Activated CD4-positive, alpha-beta T cell treated with anti-CD3 and anti-CD28 coated beads for 4 hours (primary cell): ENCODE measurements at regions not wholly inside any gene's neighbourhood (a gene's known extent, or its start where the extent isn't known, plus 50 kb on each side); places are given as distances from the start of the nearest gene placed in this dataset.

Source experiments
- DNase-seq, 2 donors: peaks; one replicate each; pipeline ENCODE4 v3.0.0-alpha.2; 2020

DNA sequence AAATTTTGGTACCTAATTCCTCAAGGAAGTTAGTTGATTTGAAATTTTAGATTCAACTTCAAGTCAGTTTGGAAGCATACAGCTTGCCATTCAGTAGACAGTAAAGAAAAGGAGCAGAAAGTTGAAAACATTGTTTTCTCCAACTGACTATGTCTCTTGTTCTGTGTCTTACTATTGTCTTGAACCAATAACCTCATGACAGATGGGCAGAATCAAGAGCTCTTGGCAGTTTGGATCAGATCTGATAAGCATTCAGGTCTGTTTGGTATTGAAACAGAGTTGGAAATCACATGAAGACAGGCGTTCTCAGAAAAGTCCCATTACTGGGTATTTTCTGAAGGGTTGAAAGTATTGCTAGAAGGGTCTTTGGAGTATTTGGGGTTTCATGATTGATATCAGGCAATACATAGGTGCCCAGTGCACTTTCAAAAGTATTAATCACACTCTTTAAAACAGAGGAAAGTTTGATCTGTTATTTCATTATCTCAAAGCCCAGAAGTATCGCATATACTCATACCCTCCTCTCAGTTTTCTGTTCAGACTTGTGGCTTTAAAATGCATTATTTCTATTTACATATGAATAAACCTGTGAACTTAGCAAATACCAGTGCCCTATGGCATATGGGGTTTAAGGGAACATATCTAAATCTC is 428.4 kb upstream of the ZEB2 start:
- DNase-seq, result no peak

DNA sequence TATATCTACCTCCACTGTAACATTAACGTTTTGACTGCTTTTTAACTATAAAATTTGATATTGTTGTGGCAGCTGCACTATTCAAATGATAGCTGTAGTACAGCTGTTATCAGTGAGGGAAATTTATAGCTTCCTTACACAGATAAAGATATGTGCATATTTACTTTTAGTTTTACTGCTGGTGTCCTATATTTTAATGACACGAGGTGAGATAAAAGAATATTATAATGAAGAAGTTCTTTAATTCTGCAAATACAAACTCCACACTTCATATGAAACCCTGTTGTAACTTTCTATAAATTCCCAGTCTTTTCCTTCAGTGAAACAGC is 427.8 kb upstream of the ZEB2 start:
- no peak for DNase-seq

DNA sequence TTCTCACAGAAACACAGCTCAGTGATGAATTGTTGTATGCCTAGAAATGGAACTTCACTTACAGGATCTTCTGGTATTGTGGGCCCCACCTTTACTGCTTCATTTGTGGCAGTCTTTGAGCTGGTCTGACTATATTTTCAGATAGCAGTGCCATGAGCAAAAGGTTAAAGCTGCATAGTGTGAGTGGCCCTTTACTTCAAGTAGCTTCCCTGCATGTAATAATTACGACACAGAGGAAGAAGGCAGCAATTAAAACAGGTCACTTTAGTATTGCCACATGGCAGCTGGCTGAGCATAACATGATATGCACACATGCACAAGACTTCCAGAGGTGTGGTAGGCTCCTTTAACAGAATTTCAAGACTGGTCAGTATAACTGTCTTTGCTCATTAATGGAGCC is 426.3 kb upstream of the ZEB2 start:
- DNase-seq, result no peak

DNA sequence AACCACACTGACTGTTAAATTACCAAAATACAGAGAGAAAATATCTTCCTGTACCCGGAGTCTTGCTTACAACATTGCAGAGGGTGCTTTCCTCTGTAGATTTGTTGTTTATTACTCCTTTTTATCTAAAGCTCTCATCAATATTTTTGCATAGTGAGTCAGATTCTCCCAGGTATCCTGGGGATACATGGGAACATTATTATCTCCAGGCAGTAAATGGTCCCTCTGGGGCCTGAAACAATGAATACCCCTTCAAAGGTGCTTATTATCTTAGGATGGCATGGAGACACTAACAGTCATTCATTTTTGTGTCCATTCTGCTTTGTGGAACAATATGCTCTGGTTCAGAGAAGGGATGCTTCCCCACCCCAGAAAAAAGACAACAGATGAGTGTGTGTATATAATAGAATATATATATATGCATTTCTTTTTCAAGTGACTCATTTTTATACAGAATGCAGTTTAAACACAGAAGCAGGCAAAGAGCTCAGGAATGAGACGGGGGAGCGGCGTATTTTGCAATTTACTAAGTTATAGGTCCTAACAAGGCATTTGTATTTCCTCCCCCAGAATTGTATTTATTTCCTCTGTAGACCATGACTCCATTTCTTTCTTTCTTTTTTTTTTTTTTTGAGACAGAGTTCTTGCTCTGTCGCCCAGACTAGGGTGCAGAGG is 424.8 kb upstream of the ZEB2 start:
- no peak for DNase-seq

DNA sequence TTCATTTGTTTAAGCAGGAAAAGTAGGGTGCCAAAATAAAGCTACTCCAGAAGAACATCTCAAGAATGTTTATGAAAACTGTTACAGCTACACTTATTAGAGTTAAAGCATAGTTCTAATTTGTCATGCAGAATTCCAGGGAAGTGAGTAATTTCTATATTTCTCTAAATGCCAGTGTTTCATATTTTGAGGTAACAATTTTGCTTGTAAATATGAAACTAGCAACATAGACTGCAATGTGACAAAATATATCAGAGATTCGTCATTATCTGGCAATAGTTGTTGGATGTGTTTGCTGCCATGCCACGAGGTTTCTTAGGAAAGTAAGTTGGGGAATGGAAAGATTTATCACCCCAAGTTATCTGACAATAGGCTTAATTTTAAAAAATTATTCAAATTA is 424.1 kb upstream of the ZEB2 start:
- no peak for DNase-seq

DNA sequence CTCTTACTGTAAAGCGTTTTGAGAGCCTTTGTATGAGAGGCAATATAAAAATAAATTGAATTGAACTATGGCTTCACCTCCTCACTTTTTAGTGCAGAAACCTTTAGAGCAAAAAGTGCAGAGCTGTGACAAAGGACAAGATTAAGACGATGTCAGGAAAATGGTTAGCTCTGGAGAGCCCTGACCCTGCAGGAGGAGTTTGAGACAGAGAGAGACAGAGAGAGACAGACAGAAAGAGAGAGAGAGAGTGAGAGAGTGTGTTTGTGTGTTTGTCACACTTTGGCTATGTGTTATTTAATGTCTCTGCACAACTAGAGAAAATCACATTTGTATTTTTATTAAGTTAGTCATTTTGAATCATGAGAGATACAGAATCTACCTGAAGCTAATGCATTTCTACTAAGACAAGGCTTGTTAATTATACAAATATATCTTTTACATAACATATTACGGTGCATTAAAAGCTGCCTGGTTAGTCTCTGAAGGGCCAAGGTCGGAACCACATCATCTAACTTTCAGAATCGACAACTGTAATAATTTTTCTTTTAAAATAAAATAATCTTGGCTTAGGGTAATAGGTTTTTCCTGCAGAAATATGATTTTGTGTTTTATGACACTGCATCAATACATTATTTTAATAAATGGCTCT is 423.5 kb upstream of the ZEB2 start:
- no peak for DNase-seq

DNA sequence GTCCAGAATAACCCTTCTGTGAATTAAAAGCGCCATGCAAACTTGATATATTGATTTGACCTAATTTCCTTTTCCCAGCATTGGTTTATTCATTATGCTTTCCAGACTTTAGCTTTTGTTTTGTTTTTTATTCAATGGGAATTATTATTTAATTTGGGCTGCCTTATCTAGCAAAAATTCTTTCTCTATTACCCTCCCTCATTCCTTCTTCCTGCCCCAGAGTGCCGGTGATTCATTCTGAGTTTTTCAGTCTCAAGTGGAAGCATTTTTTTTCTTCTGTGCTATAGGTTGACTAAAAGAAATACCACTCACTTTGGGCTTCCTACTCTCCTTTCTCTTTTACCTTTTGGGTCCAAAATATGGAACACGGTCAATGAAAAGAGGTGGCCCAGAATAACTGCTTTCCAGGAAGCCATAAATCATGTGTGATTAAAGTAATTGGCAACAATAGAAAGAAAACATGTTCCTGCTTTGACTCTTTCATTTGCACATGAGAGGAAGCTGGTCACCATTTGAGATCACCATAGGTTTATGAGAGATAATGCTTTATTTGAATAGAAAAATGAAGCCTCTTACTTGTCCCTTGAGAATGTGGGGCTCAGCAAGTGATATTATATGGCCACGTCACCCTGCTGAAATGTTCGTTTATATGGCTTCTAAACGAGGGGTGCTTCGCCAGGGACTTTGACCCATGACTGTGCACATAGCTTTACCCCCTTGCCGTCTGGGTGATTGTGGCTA is 422.8 kb upstream of the ZEB2 start:
- DNase-seq, result no peak

DNA sequence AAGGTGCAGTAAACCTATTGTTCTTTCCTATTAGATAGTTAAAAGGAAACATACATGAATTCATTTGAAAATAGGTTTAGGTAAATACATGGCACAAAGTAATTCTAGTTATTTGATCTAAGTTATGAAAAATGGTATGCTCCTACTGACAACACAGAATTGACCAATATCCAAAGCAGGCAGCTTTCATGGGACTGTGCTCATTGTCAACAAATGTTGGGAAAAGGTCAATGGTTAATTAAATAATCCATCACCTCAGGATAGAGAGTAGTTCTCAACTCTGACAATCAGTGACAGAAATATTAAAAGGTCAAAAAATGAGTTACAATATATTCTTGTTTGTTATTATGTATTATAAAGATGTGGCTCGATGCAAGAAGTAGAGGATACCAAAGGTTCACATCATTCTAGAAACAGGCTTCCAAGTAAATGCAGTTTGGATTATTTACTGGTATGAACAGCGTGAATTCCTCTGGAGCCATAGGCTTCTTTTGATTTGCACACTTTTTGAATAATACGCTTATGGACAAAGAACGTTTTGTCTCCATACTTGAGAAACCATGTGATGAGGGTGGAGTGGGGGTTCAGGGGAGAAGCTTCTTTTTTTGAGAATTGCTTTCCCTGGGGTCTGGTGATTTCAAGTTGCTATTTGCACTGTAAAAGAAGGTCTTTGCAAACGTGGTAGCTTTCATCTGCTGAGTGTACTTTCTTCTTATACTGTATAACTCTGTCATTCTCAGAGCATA is 422.0 kb upstream of the ZEB2 start:
- no peak for DNase-seq

DNA sequence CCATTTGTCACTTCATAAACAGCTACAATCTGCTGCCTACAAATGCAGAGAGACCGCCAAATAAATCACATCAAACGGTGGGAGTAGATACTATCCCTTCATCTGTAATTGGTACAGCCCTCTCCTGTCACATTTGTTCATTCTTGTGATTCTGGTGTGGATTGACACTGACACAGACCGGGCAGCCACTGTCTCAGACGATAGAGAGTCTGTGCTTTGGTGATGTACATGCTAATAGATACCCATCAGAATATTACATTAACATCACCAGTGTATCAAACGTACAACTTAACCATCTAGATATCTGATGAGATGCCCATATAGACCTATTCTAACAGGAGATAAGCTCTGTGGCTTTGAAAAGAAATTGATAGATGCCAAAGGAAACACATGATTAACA is 419.7 kb upstream of the ZEB2 start:
- no peak for DNase-seq

DNA sequence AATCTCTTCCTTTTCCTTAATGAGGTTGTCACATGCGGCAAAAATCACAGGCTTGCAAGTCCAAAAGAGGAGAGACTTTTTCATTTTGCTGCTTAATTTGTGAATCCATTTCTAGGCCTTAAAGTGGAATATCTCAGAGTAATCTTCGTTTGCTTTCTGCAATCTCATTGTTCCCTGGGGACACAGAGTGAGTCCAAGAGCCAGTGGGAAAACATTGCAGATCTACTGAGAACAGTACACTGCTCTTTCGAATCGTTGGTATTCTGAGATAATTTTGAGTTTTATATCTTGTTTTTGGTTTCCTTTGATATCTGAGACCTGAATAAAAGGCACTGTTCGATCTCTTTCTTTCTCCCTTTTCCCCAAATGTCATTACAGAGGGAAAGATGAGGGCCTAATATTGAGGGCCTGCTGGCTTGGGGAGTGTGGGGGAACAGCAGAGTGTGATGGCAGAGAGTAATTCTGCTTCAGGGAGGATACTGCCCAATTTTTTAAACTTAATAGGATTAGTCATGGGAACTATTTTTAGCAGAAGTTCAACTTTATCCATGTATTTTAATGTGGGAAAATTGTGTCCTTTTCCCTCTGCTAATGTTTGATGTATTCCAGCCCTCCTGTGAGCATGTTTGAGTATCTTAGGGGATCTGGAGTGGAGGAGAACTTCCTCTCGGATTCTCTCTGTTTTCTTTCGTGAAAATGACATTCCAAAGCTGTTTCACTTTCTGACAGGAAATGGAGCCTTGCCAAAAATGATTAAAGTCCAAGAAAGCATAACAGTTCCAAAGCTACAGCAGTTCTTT is 418.2 kb upstream of the ZEB2 start:
- DNase-seq, result no peak

DNA sequence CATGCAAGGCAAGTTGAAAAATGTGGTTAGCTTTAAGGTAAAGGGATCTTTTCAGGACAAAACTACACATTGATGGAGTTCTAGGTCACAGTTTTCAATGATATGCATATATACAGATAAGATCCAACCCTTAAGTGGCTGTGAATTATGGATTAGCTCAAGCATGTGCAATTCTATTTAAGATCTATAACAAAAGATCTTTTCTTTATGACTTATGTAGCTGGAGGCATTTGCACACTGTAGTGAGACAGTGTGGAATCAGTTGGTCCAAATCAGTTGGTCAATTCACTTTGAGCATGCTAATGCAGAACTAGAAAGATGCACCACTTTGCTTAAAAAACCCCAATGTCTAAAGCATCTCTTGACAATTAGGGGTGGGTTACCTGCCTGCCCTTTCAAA is 417.1 kb upstream of the ZEB2 start:
- no peak for DNase-seq

DNA sequence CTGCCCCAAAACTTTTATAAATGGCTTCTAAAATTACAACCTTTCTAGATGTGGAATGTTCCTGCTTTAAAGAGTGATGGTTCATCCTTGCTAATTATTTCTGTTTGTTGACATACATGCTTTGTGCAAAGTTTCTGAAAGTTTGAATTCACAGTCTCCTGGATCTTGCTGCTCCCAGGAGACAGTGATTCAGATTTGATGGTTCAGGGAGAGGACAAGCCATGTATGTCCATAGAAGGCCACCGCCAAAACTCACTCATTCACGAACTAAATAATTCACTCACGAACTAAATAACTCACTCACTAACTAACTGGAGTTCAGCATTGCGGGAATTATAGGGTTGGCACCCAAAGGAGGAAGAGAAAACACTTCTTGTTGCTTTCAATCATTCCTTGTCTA is 416.5 kb upstream of the ZEB2 start:
- no peak for DNase-seq

DNA sequence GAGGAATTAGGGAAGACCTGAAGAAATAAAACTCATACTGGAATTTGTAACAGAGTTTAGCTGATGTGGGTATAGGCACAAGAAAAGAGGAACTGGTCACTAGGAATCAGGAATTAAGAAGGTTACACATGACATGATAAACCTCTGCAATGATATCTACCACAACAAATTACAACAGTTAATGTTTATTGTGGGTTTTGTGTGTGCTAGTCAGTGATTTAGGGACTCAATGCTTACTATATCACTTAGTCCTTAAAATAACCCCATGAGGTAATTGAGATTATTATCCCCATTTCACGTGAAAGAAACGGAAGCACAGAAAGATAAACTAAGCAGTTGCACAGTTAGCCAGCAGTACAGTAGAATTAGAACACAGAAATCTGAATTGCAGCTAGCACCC is 415.8 kb upstream of the ZEB2 start:
- no peak for DNase-seq

DNA sequence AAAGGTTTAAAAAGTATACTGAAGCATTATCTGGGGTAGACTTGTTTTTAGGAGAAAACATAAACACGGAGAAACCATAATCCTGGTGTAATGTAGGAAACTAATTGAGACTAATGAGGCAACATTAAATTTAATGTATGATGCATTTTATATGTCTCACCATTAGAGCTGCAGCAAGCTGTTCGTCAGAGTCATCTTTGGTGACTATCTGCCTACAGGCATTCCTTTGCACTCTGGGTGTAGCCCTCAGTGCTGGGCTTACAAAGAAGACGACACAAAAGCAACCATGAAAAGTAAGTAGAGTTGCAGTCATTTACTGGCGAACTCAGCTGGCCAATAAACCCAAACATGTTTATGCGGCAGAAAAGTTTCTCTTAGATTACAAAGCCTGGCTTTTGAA is 415.3 kb upstream of the ZEB2 start:
- DNase-seq, result no peak

DNA sequence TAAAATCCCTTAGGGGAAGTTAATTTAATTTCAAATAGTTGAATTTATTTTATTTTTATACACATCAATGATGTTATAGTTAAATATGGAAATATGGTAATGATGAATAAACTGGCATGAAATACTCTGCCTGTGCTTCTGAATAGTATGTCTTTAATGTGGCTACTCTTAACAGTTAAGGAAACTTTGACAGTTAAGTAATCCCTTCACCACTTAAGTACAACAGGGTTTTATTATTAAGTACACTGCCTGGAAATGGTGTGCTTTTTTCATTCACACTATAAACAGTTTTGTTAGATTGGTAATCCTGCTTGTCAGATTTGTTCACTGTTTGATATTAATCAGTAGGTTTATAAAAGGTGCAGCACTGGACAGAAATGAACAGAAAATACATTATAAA is 412.0 kb upstream of the ZEB2 start:
- DNase-seq, result no peak

DNA sequence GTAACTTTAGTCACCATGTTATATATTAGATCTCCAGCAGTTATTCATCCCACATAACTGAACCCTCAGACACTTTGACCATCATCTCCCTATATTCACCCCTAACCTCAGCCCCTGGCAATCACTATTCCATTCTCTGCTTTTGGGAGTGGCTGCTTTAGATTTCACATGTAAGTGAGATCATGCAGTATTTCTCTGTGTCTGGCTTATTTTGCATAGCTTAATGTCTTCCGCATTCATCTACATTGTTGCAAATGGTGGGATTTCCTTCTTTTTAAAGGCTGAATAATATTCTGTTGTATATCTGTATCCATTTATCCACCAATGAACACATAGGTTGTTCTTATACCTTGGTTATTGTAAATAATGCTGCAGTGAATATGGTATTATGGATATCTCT is 411.6 kb upstream of the ZEB2 start:
- DNase-seq, result no peak

DNA sequence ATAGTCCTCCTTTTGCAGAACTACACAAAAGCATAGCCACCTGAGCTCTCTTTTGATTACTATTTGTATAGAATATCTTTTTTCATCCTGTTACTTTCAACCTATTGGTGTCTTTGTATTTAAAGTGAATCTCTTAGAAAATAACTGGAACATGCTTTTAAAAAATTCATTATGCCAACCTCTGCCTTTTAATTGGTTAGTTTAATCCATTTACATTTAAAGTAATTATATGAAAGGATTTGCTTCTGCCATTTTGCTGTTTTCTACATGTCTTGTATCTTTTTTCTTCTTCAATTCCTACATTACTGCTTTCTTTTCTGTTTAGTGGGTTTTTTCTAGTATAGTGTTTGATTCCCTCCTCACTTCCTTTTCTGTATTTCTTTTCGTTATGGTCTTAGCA is 407.5 kb upstream of the ZEB2 start:
- no peak for DNase-seq

DNA sequence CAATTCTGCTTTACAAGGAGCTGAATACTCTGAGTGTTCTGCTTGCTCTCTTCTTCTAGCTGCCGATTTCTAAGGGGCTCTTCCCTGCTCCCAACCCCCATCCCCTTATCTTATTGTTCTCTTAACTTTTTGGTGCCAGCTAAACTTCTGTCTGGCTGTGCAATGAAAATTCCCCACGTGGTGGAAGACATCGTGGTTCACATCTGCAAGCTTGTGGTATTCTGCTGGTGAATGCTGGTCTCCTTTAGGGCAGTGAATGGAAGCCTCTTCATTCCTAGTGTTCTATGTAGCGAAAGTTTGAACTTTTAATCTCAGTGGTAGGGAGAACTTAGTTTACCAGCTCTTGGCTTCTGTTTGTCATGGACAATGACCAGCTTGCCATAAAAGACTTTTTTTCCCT is 406.0 kb upstream of the ZEB2 start:
- DNase-seq, result no peak

DNA sequence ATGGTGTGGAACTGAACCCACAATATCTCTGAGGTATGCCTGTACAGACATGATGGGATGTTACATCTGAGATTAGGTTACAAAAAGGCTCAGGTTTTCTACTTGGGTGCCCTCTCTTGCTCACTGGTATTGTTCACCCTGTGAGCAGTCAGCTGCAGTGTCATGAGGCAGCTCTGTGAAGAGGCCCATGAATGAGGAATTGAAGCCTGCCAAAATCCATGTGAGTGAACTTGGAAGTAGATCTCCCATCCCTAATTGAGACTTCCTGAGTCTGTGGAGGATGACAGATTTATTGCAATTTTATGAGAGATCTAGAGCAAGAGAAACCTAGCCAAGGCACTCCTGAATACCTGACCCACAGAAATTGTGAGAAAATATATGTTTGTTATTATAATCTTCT is 404.9 kb upstream of the ZEB2 start:
- DNase-seq, result no peak

DNA sequence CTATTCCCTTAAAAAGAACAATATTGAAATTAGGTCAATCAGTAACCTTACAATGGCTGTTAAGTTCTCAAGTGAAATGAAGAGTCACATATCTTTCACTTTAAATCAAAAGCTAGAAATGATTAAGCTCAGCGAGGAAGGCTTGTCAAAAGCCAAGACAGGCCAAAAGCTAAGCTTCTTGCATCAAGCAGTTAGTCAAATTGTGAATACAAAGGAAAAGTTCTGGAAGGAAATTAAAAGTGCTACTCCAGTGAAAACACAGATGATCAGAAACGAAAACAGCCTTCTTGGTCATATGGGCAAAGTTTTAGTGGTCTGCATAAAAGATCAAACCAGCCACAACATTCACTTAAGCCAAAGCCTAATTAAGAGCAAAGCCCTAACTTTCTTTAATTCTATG is 402.6 kb upstream of the ZEB2 start:
- no peak for DNase-seq

DNA sequence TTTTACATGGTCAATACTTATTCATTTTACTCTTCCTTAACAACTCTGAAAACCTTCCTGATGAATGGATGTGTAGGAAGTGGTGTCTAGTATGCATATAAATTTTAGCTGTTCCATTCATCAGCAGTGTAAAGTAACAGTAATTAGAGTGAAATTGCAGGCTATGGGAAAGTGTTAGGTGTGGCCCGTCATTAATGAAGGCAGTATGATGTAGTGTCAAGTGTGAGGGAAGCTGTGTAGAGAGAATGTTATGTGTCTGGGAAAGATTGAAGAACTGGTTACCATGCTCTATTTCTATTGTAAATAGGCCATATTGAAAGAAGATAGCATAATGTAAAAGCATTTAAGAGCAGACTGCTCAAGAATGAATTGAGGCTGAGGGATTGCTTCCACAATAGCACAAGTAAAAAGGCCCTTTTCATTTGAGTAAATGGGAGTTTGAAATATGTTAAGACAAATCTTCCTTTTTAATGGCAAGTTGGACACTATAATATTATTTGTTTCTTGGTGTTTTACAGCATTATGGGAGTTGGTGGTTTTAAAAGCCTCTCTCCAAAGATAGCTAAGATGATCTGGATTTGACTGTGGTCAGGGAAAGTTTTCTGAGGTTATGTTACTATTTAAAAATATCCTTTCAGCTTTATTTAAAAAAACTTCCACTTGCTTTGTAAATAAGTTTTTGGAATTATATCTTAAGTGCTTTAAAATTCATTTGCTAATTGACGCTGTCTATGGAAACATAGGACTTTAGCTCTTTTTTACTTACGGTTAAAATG is 401.0 kb upstream of the ZEB2 start:
- no peak for DNase-seq
